Muscle layer of duodenum (tissue), 2 donors: ENCODE measurements at regions not wholly inside any gene's neighbourhood (a gene's known extent, or its start where the extent isn't known, plus 50 kb on each side); places are given as distances from the start of the nearest gene placed in this dataset.

ENCODE experiments used
- H3K27ac ChIP-seq: one replicate; pipeline ENCODE4 v1.7.0; 2013; ENCODE audit warnings: mild to moderate bottlenecking, low read length
- H3K27me3 ChIP-seq: one replicate; pipeline ENCODE4 v1.7.0; 2013; ENCODE audit warnings: low read depth, mild to moderate bottlenecking, control low read depth, low read length
- H3K36me3 ChIP-seq, 2 donors: one replicate each; pipeline ENCODE4 v1.7.0; 2013; ENCODE audit warnings: low read length in 2 of 2, control low read depth in 1 of 2, mild to moderate bottlenecking in 1 of 2; ENCODE audit not compliant: insufficient read depth in 2 of 2, control insufficient read depth in 1 of 2
- H3K4me1 ChIP-seq, 2 donors: one replicate each; pipeline ENCODE4 v1.7.0; 2013; ENCODE audit warnings: low read length in 2 of 2, mild to moderate bottlenecking in 2 of 2, control low read depth in 1 of 2, moderate library complexity in 1 of 2; ENCODE audit not compliant: insufficient read depth in 2 of 2, control insufficient read depth in 1 of 2
- H3K4me3 ChIP-seq, 2 donors: one replicate each; pipeline ENCODE4 v1.7.0; 2013; ENCODE audit warnings: low read length in 2 of 2, low read depth in 1 of 2, mild to moderate bottlenecking in 1 of 2
- H3K9me3 ChIP-seq, 2 donors: one replicate each; pipeline ENCODE4 v1.7.0; 2013; ENCODE audit warnings: low read length in 2 of 2, control low read depth in 1 of 2, mild to moderate bottlenecking in 1 of 2; ENCODE audit not compliant: control insufficient read depth in 1 of 2
- donor health status: healthy.

DNA sequence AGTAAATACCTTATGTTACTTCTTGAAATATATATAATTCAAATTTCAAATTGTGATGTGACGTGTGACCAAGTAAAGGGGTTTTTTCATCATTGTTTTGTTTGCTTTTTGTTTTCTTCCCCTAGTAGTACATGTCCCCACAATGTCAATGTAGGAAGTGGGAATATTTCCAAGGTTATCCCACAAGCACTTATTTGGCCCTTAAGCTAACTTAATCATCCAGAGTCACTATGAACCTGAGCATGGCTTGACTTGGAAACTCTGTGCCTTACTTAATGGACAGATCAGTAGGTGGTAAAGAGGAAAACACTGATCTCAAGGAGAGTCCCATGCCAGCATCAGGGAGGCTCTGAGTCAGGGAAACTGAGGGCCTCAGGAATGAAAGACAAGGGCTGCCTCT lies 569.3 kb upstream of the IGFBP3 start:
- Histone ChIP-seq H3K27me3 (no peaks in the 10 kb centered on the region), H3K36me3 (no peaks in the 10 kb centered on the region), H3K4me3 (no peak overlapping the region), H3K9me3 (no peaks in the 10 kb centered on the region), H3K27ac (no peak overlapping the region), H3K4me1 (peaks cover 0 to 10% of the 10 kb centered on the region in 2 donors)

DNA sequence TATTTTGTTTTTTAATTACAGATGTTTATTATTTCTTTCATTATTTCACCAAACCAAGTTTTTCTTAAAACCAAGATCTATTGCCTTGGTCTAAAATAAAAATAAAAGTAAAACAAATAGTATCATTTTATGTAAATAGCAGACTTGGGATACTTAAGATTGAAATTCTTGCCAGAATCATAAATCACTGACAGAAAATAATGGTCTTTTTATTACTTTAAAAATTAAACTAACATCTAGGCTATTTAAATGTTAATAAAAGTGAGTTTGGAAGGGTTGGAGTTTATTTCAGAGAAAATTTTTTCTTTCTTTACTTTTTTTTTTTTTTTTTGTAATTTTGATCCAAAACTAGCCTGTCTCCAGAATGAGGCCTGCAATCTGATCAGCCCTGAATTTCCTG lies 568.0 kb upstream of the IGFBP3 start:
- Histone ChIP-seq H3K36me3 (no peaks in the 10 kb centered on the region), H3K4me3 (no peak overlapping the region), H3K27ac (no peak overlapping the region), H3K27me3 (no peaks in the 10 kb centered on the region), H3K9me3 (no peaks in the 10 kb centered on the region), H3K4me1 (peaks cover 0 to 9% of the 10 kb centered on the region in 2 donors)

DNA sequence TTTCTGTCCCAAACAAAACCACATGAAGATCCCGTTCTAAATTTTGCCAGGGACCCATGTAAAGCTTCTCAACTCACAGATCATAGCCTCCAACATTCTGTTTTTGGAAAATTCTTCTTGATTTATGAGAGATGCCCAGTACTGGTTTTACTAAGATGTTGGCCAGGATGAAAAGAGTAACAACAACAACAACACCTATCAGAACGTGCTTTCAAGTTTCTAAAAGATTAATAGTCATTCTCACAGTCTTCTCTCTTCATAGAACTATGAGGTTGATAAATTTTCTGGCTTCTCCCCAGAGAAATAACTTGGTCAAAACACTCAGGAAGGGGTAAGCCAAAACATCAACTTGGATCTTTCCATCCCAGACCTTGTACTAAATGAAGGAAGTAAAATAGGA lies 567.5 kb upstream of the IGFBP3 start:
- no peaks in the 10 kb centered on the region for H3K36me3 ChIP-seq
- no peaks in the 10 kb centered on the region for H3K27me3 ChIP-seq
- no peak overlapping the region for H3K27ac ChIP-seq
- H3K4me3 ChIP-seq: no peak overlapping the region
- peaks cover 0 to 7% of the 10 kb centered on the region in 2 donors for H3K4me1 ChIP-seq
- H3K9me3 ChIP-seq: no peaks in the 10 kb centered on the region

DNA sequence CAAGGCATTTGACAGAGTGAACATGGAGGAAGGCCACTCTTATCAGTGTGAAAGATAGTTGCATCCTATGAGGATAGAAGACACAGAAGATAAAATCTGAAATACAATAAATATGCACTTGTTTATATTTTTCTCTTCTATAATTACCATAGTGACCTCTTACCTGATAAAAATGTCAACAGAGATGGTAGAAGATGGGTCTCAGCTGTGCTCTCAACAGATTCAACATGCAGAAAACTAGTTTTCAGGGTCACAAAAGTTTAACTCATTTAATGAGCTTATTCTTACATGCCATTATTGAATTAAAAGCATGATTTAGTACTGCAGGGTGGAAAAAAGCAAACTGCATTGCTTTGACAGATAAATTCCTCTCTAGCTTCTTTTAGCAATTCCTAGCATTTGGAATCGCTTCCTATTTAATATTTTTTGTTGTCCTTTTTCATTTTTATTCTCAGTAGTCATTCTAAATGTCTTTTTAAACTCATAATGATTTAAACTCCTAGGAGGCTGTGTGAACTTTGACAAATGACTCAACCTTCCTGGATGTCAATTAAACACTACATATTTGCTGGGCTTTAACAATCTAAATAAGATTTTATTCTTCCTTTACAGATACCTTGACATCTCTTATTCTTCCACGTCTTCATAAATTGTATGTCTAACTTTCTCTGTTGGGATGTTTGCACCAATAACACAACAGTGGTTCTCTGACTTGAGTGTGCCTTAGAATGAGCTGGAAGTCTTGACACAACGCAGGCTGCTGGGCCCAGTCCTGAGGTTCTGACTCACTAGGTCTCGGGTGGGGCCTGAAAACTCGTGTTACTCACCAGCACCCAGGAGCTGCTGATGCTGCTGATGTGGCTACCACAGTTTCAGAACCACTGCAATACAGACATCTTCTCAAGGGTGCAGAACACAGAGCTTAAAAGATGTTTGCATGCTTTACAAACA lies 565.5 kb upstream of the IGFBP3 start:
- Histone ChIP-seq H3K27ac (no peak overlapping the region), H3K27me3 (no peaks in the 10 kb centered on the region), H3K4me1 (peaks cover 0 to 7% of the 10 kb centered on the region in 2 donors), H3K4me3 (no peak overlapping the region), H3K36me3 (no peaks in the 10 kb centered on the region), H3K9me3 (no peaks in the 10 kb centered on the region)

DNA sequence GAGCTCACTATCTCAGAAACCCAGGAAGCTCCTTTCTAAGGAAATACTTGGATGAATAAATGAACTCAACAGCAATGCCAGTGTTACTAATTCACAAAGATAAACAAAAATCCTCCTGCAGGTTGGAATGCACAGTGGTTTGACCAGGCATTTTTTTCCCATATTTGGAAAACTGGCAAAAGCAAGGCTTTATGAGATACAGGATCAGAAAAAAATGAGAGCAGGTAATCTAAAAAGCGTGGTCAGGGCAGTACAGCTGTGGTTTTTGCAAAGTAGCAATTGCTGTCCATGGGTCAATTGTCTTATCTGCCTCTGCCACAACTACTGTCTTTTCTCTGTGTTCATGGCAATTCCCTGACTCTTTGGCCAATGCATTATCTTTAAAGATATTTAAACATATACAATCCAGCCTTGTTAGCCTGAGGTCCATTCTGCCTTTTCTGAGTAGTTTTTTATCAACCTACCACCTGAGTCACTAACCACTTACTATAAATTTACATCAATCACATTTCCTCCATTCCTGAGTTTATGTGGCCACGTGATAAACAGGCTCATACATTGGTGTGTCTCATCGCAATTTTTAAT lies 564.5 kb upstream of the IGFBP3 start:
- no peak overlapping the region for H3K27ac ChIP-seq
- no peaks in the 10 kb centered on the region for H3K27me3 ChIP-seq
- peaks cover 0 to 7% of the 10 kb centered on the region in 2 donors for H3K4me1 ChIP-seq
- no peak overlapping the region for H3K4me3 ChIP-seq
- no peaks in the 10 kb centered on the region for H3K9me3 ChIP-seq
- H3K36me3 ChIP-seq: no peaks in the 10 kb centered on the region

DNA sequence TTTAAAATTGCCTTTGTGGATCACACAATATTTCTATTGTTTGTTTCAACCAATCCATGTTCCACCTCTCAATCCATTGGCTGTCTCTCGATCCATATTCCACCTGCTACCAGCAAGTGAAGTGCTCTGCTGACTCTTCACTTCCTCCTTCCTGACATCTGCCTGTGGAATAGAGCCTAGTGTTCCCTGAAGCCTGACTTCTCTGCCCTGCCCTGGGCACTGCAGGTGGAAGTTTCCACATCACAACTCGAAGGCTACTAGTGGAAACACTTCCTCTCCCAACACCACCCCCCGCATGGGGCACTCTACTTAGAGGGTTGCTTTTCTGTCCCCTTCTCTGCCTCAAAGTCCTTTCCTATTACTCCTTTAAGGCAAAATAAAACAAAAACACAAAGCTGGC lies 563.8 kb upstream of the IGFBP3 start:
- Histone ChIP-seq H3K27ac (no peak overlapping the region), H3K36me3 (no peaks in the 10 kb centered on the region), H3K4me3 (no peak overlapping the region), H3K27me3 (no peaks in the 10 kb centered on the region), H3K4me1 (peaks cover 0 to 7% of the 10 kb centered on the region in 2 donors), H3K9me3 (no peaks in the 10 kb centered on the region)

DNA sequence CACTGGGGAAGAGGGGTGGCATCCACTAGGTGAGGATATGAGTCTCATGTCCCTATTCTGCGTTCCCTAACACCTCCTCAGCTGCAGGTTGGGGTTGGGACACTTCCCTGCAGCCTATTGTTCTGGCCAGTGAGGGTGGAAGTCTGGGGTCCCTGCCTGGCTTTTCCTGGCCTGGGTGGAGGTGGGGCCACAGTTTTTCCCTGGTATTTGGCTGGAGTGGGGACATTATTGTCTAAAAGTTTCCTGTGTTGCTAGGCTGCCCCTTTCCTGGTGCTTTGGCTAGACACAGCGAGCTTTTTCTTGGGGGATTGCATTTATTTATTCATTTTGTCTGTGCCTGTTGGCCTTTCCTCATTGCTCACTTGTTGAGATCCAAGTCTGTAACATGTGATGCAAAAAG lies 559.5 kb upstream of the IGFBP3 start:
- Histone ChIP-seq H3K27ac (no peak overlapping the region), H3K9me3 (peaks cover 0 to 2% of the 10 kb centered on the region in 2 donors)

DNA sequence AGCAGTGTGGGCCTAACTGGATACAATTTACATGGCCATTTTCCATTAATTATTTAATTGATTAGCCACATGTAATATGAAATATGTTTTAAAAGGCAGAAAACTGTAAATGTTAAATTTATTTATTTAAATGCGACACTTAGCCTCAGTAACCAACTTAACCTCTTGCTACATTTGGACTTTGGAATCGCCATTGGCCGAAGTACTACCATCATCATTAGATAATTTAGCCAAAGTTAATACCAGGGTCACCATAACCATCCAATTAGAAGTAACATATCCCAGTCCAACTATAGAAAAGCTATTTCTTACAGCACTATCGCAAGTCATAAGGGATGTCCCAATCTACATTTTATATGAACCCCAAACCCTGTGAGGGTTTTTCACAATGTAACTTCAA lies 558.6 kb upstream of the IGFBP3 start:
- H3K36me3 ChIP-seq: no peaks in the 10 kb centered on the region
- no peaks in the 10 kb centered on the region for H3K4me1 ChIP-seq

More for the DNA sequence above, 559.5 kb upstream of the IGFBP3 start:
- no peak overlapping the region for H3K4me3 ChIP-seq
- H3K4me1 ChIP-seq: no peaks in the 10 kb centered on the region
- H3K27me3 ChIP-seq: no peaks in the 10 kb centered on the region
- no peaks in the 10 kb centered on the region for H3K36me3 ChIP-seq

DNA sequence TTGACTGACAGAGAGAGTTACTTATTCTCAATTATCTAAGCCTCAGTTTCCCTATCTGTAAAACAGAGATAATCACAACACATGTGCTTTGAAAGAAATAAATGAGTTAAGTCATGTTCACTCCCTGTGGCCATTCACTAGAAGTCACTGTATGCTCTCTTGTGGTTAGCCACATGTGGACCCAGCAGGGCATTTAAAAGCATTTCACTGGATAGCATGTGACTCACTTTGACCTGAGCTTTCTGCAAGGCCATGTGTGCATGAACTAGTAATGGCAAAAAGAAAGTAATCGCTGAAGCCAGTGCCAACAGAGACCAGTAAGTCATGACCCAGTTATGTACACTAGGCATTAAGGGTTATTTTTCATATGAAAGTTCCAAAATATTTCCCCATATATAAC lies 557.0 kb upstream of the IGFBP3 start:
- Histone ChIP-seq H3K27ac (no peak overlapping the region), H3K27me3 (no peaks in the 10 kb centered on the region), H3K4me1 (no peaks in the 10 kb centered on the region), H3K36me3 (no peaks in the 10 kb centered on the region), H3K9me3 (peaks cover 0 to 14% of the 10 kb centered on the region in 2 donors), H3K4me3 (no peak overlapping the region)

More for the DNA sequence above, 558.6 kb upstream of the IGFBP3 start:
- H3K27ac ChIP-seq: no peak overlapping the region
- no peaks in the 10 kb centered on the region for H3K27me3 ChIP-seq
- H3K9me3 ChIP-seq: peaks cover 0 to 9% of the 10 kb centered on the region in 2 donors
- no peak overlapping the region for H3K4me3 ChIP-seq

DNA sequence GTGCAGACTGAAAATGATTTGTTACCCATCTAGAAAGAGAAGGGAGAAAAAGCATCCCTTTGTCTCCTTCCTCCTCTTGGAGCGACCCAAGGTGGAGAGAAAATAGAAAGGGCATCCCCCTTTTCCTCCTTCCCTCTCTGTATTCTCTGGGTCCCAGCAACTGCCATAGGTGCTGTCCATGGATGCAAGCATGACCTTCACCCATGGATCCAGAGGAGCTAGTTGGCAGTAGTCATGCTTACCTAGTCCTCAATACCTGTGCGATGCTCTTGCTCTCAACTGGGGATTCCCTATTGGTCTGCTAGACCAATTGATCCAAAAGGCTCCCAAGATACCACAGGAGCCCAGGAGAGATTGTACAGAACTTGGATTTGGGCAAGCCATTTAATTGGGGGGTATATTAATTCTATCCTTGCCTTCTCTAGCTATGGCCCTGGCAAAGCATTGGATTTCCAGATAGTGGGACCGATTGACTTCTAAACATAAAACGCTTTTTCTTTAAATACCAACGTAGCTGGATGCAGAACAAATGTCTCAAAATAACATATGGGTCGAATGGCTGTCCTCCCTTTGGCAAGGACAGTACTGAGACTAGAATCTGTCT lies 547.8 kb upstream of the IGFBP3 start:
- H3K27me3 ChIP-seq: no peaks in the 10 kb centered on the region
- H3K27ac ChIP-seq: no peak overlapping the region
- H3K4me3 ChIP-seq: peak overlapping the region in 1 of 2 donors; percentile 37
- H3K4me1 ChIP-seq: no peaks in the 10 kb centered on the region
- peaks cover 0 to 4% of the 10 kb centered on the region in 2 donors for H3K36me3 ChIP-seq
- peaks cover 47 to 85% of the 10 kb centered on the region in 2 donors for H3K9me3 ChIP-seq

DNA sequence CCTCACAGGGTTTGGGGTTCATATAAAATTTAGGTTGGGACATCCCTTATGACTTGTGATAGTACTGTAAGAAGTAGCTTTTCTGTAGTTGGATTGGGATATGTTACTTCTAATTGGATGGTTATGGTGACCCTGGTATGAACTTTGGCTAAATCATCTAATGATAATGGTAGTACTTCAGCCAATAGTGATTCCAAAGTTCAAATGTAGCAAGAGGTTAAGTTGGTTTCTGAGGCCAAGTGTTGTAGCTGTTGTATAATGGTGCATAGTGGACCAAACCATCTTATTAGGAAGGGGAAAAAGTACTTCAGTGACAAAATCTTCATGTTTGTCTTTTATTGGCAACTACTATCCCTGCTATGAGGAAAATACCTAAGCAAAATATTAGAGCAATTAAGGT lies 542.1 kb upstream of the IGFBP3 start:
- Histone ChIP-seq H3K27me3 (no peaks in the 10 kb centered on the region), H3K4me1 (no peaks in the 10 kb centered on the region), H3K27ac (no peak overlapping the region), H3K36me3 (peaks cover 0 to 4% of the 10 kb centered on the region in 2 donors), H3K9me3 (peaks cover 20 to 69% of the 10 kb centered on the region in 2 donors), H3K4me3 (no peak overlapping the region)
